Endothelial cell of umbilical vein (primary cell): ENCODE measurements at regions not wholly inside any gene's neighbourhood (a gene's known extent, or its start where the extent isn't known, plus 50 kb on each side); places are given as distances from the start of the nearest gene placed in this dataset.

Source experiments
- BruUV-seq: library from RNA; stranded (reverse); fragments of 400-500 nt; replicated peaks from 2 replicates; lab custom pipeline; 2021; lab: Mats Ljungman, UMichigan
- CTCF ChIA-PET: fragments of 300-600, 350-600 bp; sonication (Branson Sonifier 250); formaldehyde crosslinking; loops from one replicate; lab custom pipeline; 2021; ENCODE audit warnings: antibody characterized with exemption, inconsistent platforms; lab: Charles Lee
- POLR2A ChIA-PET: fragments of 300-600, 350-600 bp; sonication (Branson Sonifier 250); formaldehyde crosslinking; loops from one replicate; lab custom pipeline; 2021; ENCODE audit warnings: antibody characterized with exemption, inconsistent platforms; lab: Charles Lee
- DNase-seq: peaks from one replicate; pipeline ENCODE4 v3.0.0-alpha.2; 2011; ENCODE audit warnings: low read depth, low spot score
- FAIRE-seq: peaks from 2 replicates; lab custom pipeline; 2011; peaks lifted over from hg19 to GRCh38; lab: Jason Lieb, UNC
- H2AFZ ChIP-seq: 2 replicates; pipeline ENCODE4 v1.6.0; 2012; ENCODE audit warnings: low read depth, low read length, control low read depth, inconsistent platforms
- H3K27ac ChIP-seq: 2 replicates; pipeline ENCODE4 v1.5.1; 2011; ENCODE audit warnings: low read depth, mild to moderate bottlenecking, control low read depth, low read length, moderate library complexity; ENCODE audit not compliant: insufficient read depth
- H3K27me3 ChIP-seq, 2 experiments: 2 replicates each; pipeline versions ENCODE4 v1.6.0 to v1.6.1; 2011; ENCODE audit warnings: low read length in 2 of 2, mixed read lengths in 1 of 2; ENCODE audit not compliant: control insufficient read depth in 2 of 2, insufficient read depth in 2 of 2
- H3K36me3 ChIP-seq, 2 experiments: 2 replicates in 1 of 2; 3 replicates in 1 of 2; pipeline ENCODE4 v1.5.1; 2011; ENCODE audit warnings: low read length in 2 of 2, mild to moderate bottlenecking in 1 of 2, moderate library complexity in 1 of 2; ENCODE audit not compliant: control insufficient read depth in 2 of 2, insufficient read depth in 2 of 2; ENCODE audit errors: extremely low read depth in 1 of 2
- H3K4me1 ChIP-seq: 3 replicates; pipeline ENCODE4 v1.5.1; 2011; ENCODE audit warnings: mild to moderate bottlenecking, low read length; ENCODE audit not compliant: control insufficient read depth, insufficient read depth; ENCODE audit errors: extremely low read depth
- H3K4me2 ChIP-seq: 2 replicates; pipeline ENCODE4 v1.6.1; 2011; ENCODE audit warnings: low read length, control low read depth, mixed read lengths; ENCODE audit not compliant: insufficient read depth
- H3K4me3 ChIP-seq, 3 experiments: fragments of 200-600 bp in 1 of 3; sonication (generic), shearing (Covaris generic) in 1 of 3; replicated peaks in 1 of 3; 2 replicates each; pipeline ENCODE4 v1.5.1; 2011 to 2016; ENCODE audit warnings: control low read depth in 3 of 3, low read length in 3 of 3, mild to moderate bottlenecking in 2 of 3, inconsistent platforms in 1 of 3, low read depth in 1 of 3, moderate library complexity in 1 of 3; ENCODE audit not compliant: insufficient read depth in 1 of 3
- H3K79me2 ChIP-seq: 2 replicates; pipeline ENCODE4 v1.6.0; 2012; ENCODE audit warnings: low read length, inconsistent platforms; ENCODE audit not compliant: control insufficient read depth, insufficient read depth
- H3K9ac ChIP-seq: replicated peaks from 2 replicates; pipeline ENCODE3; 2011; ENCODE audit warnings: low read length, control low read depth; ENCODE audit not compliant: insufficient read depth; ENCODE audit errors: extremely low read depth
- H3K9me1 ChIP-seq: replicated peaks from 3 replicates; pipeline ENCODE4 v1.6.0; 2011; ENCODE audit warnings: mild to moderate bottlenecking, low read length; ENCODE audit not compliant: control insufficient read depth, insufficient read depth; ENCODE audit errors: extremely low read depth
- H3K9me3 ChIP-seq: replicated peaks from 2 replicates; pipeline ENCODE4 v1.5.1; 2012; ENCODE audit warnings: low read length, inconsistent platforms; ENCODE audit not compliant: control insufficient read depth, insufficient read depth
- H4K20me1 ChIP-seq: replicated peaks from 2 replicates; pipeline ENCODE3; 2011; ENCODE audit warnings: mild to moderate bottlenecking, low read length; ENCODE audit not compliant: control insufficient read depth, insufficient read depth; ENCODE audit errors: extremely low read depth
- EZH2 ChIP-seq: IDR thresholded peaks from 2 replicates; pipeline ENCODE4 v1.6.1; 2012; ENCODE audit warnings: borderline replicate concordance, low read depth, mild to moderate bottlenecking, moderate library complexity, low read length, inconsistent platforms; ENCODE audit not compliant: severe bottlenecking
- FOS ChIP-seq: IDR thresholded peaks from 2 replicates; pipeline ENCODE4 v1.6.1; 2011; ENCODE audit warnings: mild to moderate bottlenecking, low read length, moderate library complexity, borderline replicate concordance; ENCODE audit not compliant: insufficient read depth
- GATA2 ChIP-seq: IDR thresholded peaks from 2 replicates; pipeline ENCODE4 v1.7.0; 2011; ENCODE audit warnings: low read depth, mild to moderate bottlenecking, moderate library complexity, mixed read lengths, low read length; ENCODE audit not compliant: insufficient read length, insufficient read depth
- JUN ChIP-seq: IDR thresholded peaks from 2 replicates; pipeline ENCODE4 v1.6.1; 2011; ENCODE audit warnings: borderline replicate concordance, low read depth; ENCODE audit not compliant: insufficient read length, insufficient read depth
- MYC ChIP-seq: IDR thresholded peaks from one replicate; pipeline ENCODE4 v1.6.1; 2011; ENCODE audit warnings: mild to moderate bottlenecking, low read depth, low read length
- POLR2A ChIP-seq: IDR thresholded peaks from 2 replicates; pipeline ENCODE4 v1.6.1; 2012; ENCODE audit warnings: low read depth, mild to moderate bottlenecking, control low read depth, low read length
- POLR2AphosphoS5 ChIP-seq: IDR thresholded peaks from 2 replicates; pipeline ENCODE4 v1.6.1; 2012; ENCODE audit warnings: low read depth, mild to moderate bottlenecking, control low read depth, low read length, moderate library complexity; ENCODE audit not compliant: insufficient read depth
- dilution Hi-C: fragments of 300-500 bp; cut with MboI; formaldehyde crosslinking; loops from one replicate; pipeline ENCODE4 v1.15.0; 2019; ENCODE audit warnings: low sequenced_read_pairs; ENCODE audit not compliant: extremely low pct_ligation_motif_present
- intact Hi-C: fragments of 100-400 bp; cut with micrococcal nuclease; formaldehyde crosslinking; loops from one replicate; pipeline ENCODE4 v1.10.0; 2022
- TF ChIP-seq, protein P1 (sequence below): IDR thresholded peaks from 2 replicates; pipeline ENCODE4 v1.6.1; 2011; ENCODE audit not compliant: insufficient read depth, insufficient read length
- TF ChIP-seq, protein P2 (sequence below), 2 donors: IDR thresholded peaks; 1 replicate in 1 of 2; 2 replicates in 1 of 2; pipeline ENCODE4 v1.5.1; 2011; ENCODE audit warnings: low read length in 2 of 2, mild to moderate bottlenecking in 2 of 2, moderate library complexity in 2 of 2, control low read depth in 1 of 2, inconsistent platforms in 1 of 2, low read depth in 1 of 2; ENCODE audit not compliant: insufficient read depth in 1 of 2; ENCODE audit errors: extremely low read depth in 1 of 2

DNA sequence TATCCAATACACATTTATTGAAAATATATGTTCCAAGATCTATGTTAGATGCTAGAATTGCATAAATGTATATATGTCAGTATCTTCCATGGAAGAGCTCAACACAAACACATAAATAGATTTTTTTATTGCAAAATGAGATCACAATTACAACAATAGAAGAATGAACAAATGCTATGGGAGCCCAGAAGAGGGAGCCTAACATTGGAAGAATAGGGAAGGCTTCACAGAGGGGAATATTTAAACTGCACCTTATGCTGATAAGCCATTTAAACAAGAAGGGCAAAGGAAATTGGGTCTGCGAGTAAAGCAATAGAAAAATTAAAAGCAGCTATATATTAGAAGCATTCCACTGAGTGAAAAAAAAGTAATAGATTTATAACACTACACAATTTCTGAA is 96.1 kb upstream of the LRRC55 start:
- Histone ChIP-seq H3K9me1 (no peaks in the 10 kb centered on the region), H2AFZ (no peak overlapping the region), H3K27ac (no peak overlapping the region), H3K27me3 (peaks cover 3 to 5% of the 10 kb centered on the region in 2 experiments), H3K4me2 (no peak overlapping the region), H3K36me3 (no peaks in the 10 kb centered on the region), H3K79me2 (no peaks in the 10 kb centered on the region), H3K4me3 (no peak overlapping the region), H3K9me3 (no peaks in the 10 kb centered on the region), H3K9ac (no peak overlapping the region), H3K4me1 (no peaks in the 10 kb centered on the region), H4K20me1 (no peaks in the 10 kb centered on the region)
- peak; percentile 48 for DNase-seq
- dilution Hi-C loops (no loop called here), intact Hi-C loops (no loop called here)
- ChIA-PET CTCF (interaction anchor here (0.6 to 1.7 kb wide), 3 partner anchors 15 to 537 kb away, joined by 3 to 23 read pairs (median 6); no protein-coding TSS in a partner anchor), POLR2A (no interaction called here)
- TF ChIP-seq EZH2: no peak
- TF ChIP-seq JUN: no peak
- TF ChIP-seq, protein P1, sequence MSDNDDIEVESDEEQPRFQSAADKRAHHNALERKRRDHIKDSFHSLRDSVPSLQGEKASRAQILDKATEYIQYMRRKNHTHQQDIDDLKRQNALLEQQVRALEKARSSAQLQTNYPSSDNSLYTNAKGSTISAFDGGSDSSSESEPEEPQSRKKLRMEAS: no peak
- TF ChIP-seq POLR2AphosphoS5: no peak
- no peak for TF ChIP-seq MYC
- TF ChIP-seq, protein P2, sequence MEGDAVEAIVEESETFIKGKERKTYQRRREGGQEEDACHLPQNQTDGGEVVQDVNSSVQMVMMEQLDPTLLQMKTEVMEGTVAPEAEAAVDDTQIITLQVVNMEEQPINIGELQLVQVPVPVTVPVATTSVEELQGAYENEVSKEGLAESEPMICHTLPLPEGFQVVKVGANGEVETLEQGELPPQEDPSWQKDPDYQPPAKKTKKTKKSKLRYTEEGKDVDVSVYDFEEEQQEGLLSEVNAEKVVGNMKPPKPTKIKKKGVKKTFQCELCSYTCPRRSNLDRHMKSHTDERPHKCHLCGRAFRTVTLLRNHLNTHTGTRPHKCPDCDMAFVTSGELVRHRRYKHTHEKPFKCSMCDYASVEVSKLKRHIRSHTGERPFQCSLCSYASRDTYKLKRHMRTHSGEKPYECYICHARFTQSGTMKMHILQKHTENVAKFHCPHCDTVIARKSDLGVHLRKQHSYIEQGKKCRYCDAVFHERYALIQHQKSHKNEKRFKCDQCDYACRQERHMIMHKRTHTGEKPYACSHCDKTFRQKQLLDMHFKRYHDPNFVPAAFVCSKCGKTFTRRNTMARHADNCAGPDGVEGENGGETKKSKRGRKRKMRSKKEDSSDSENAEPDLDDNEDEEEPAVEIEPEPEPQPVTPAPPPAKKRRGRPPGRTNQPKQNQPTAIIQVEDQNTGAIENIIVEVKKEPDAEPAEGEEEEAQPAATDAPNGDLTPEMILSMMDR (IDR thresholded peaks at IDR 0.05; ENCODE audit: extremely low read depth in 1 of 2, insufficient read depth in 1 of 2, low read depth in 1 of 2, low read length in 2 of 2): no peak
- no peak for TF ChIP-seq GATA2
- TF ChIP-seq FOS: no peak
- TF ChIP-seq POLR2A: no peak
- no peak for FAIRE-seq
- BruUV-seq: no TSS peak
